Right lobe of liver (tissue), 6 donors: ENCODE measurements at regions not wholly inside any gene's neighbourhood (a gene's known extent, or its start where the extent isn't known, plus 50 kb on each side); places are given as distances from the start of the nearest gene placed in this dataset.

Experiments
- ATAC-seq, 4 donors: fragments of 200-7000 bp; cut with Tn5 transposase; one replicate each; pipeline ENCODE4 v1.9.1; 2020; ENCODE audit warnings: mild to moderate bottlenecking in 4 of 4, moderate library complexity in 4 of 4
- DNase-seq, 3 donors: peaks; one replicate each; pipeline ENCODE4 v3.0.0-alpha.2; 2020
- H3K27ac ChIP-seq, 3 donors: fragments of 200-600 bp; one replicate each; pipeline ENCODE4 v1.8.0; 2022
- H3K27me3 ChIP-seq, 2 donors: fragments of 200-600 bp; one replicate each; pipeline ENCODE4 v1.8.0; 2022
- H3K36me3 ChIP-seq, 4 donors: fragments of 200-600 bp; sonication (generic) in 1 of 4; one replicate each; pipeline versions ENCODE4 v1.5.1 to v1.8.0; 2017 to 2022; ENCODE audit warnings: control low read depth in 1 of 4
- H3K4me1 ChIP-seq, 4 donors: fragments of 200-600 bp; sonication (generic) in 1 of 4; one replicate each; pipeline versions ENCODE4 v1.5.1 to v1.8.0; 2017 to 2022; ENCODE audit warnings: control low read depth in 1 of 4
- H3K4me3 ChIP-seq, 3 donors: fragments of 200-600 bp; one replicate each; pipeline ENCODE4 v1.8.0; 2022
- H3K9me3 ChIP-seq, 4 donors: fragments of 200-600 bp; sonication (generic) in 1 of 4; one replicate each; pipeline versions ENCODE4 v1.5.1 to v1.8.0; 2017 to 2022; ENCODE audit warnings: control low read depth in 1 of 4
- POLR2A ChIP-seq: fragments of 450-650 bp; IDR thresholded peaks from one replicate; pipeline ENCODE4 v1.6.1; 2017; ENCODE audit warnings: antibody characterized with exemption, mild to moderate bottlenecking
- WGBS: methylation state at CpG from one replicate; pipeline ENCODE4 v1.1.6; 2018; ENCODE audit warnings: low coverage, low lambda C conversion rate; ENCODE audit not compliant: insufficient coverage; ENCODE audit errors: missing lambda C conversion rate; 5-methylcytosine and 5-hydroxymethylcytosine counted together
- intact Hi-C, 2 donors: fragments of 100-400 bp; cut with DNase I; formaldehyde crosslinking; loops; one replicate each; pipeline versions ENCODE4 v1.11.2 to v1.14.1; 2022
- TF ChIP-seq, protein P1 (sequence below), 4 donors: fragments of 200-600 bp in 3 of 4; fragments of 450-650 bp in 1 of 4; IDR thresholded peaks; one replicate each; pipeline versions ENCODE4 v1.5.1 to v1.8.0; 2016 to 2022; ENCODE audit warnings: antibody characterized with exemption in 4 of 4, mild to moderate bottlenecking in 2 of 4
- donor health status: DM: no; HTN: yes; CAD: no.
- donor health status: DM: no; HTN: no; CAD: no.
- donor health status: DM: no; HTN: no; CAD: no.
- donor health status: DM: no; HTN: yes; CAD: no.
- donor health status: DM: no; HTN: yes; CAD: no.

DNA sequence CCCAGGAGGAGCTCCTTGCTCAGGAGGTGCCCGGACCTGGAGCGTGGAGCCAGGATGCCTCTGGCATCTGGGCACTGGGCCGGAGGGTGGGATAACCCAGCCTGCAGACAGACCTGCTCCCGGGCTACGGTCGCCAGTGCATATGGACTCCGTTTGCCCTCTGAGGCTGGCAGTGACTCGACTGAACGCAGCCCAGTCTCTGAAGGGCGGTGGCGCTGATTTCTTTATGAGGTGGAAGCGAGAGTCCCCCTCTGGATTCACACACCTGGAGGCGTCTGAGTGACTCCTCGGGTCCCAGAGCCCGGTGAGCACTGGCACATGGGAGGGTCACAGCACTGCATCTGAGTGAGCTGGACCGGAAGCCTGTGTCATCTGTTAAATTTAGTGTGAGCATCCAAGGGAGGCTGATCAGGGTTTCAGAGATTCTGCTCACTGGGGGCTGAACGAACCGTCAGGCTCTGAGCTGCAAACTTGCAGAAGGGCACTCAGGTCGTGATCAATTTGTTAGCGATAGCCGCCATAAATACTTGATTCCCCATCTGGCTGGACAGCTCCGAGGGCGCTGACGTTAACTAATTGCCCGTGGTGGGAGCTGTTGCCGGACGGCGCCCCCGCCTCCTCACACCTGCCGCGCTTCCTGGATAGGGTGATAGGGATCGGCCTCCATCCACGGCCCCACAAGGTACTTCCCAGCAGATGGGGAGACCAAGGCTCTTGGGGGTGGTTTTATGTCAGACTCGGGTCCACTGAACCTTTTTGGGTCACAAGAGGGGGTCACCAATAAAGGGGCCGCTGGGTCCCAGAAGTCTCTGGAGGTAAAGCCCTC is 60.7 kb upstream of the TTC34 start:
- 63% methylated on average over 16 of the region's 35 CpGs for WGBS
- Histone ChIP-seq H3K9me3 (no peaks in the 10 kb centered on the region), H3K27me3 (no peaks in the 10 kb centered on the region), H3K27ac (no peak overlapping the region), H3K4me3 (no peak overlapping the region), H3K36me3 (no peaks in the 10 kb centered on the region), H3K4me1 (no peaks in the 10 kb centered on the region)
- intact Hi-C loops = no loop called here
- ATAC-seq (no peak), DNase-seq (peak in 1 of 3 donors; percentile 44)
- TF ChIP-seq POLR2A = no peak
- TF ChIP-seq, protein P1, sequence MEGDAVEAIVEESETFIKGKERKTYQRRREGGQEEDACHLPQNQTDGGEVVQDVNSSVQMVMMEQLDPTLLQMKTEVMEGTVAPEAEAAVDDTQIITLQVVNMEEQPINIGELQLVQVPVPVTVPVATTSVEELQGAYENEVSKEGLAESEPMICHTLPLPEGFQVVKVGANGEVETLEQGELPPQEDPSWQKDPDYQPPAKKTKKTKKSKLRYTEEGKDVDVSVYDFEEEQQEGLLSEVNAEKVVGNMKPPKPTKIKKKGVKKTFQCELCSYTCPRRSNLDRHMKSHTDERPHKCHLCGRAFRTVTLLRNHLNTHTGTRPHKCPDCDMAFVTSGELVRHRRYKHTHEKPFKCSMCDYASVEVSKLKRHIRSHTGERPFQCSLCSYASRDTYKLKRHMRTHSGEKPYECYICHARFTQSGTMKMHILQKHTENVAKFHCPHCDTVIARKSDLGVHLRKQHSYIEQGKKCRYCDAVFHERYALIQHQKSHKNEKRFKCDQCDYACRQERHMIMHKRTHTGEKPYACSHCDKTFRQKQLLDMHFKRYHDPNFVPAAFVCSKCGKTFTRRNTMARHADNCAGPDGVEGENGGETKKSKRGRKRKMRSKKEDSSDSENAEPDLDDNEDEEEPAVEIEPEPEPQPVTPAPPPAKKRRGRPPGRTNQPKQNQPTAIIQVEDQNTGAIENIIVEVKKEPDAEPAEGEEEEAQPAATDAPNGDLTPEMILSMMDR (IDR thresholded peaks at IDR 0.05) = no peak

DNA sequence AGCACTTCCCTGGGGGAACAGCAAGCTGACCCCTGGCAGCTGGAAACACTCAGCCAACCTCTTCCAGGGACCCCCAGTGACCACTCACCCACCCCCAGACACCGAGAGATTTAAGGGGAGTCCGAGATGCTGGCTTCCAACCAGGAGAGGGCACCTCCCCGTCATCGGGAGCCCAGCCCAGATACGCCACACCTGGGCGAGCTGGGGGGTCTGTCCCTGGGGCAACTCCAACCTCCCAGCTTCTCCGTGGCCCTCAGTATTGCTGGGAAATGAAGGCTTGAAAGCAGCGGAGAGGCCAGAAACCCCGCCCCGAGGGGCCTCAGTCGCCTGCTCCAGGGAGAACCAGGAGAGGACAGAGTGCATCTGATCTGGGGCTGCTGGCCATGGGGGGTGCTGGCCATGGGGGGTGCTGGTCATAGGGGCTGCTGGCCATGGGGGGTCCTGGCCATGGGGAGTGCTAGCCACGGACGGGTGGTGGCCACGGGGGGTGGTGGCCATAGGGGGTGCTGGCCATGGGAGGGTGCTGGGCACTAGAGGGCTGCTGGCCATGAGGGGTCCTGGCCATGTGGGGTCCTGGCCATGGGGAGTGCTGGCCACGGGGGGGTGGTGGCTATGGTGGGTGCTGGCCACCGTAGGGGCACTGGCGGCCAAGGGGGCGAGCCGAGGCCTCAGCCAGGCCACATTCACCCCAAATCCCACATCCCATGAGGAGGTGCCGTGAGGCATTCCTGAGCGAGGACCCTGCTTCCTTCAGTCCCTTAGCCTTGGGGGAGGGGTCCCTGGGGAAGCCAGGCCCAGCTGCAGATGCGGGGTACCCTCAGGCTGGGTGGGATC is 61.5 kb upstream of the TTC34 start:
- peak in 1 of 4 donors; percentile 6 for ATAC-seq
- Histone ChIP-seq H3K4me1 (no peaks in the 10 kb centered on the region), H3K27ac (no peak overlapping the region), H3K9me3 (no peaks in the 10 kb centered on the region), H3K27me3 (no peaks in the 10 kb centered on the region), H3K4me3 (no peak overlapping the region), H3K36me3 (no peaks in the 10 kb centered on the region)
- peak in 1 of 3 donors; percentile 45 for DNase-seq
- 60% methylated on average over 7 of the region's 22 CpGs for WGBS
- TF ChIP-seq, protein P1 (IDR thresholded peaks at IDR 0.05) = no peak
- TF ChIP-seq POLR2A = no peak
- intact Hi-C loops = no loop called here

DNA sequence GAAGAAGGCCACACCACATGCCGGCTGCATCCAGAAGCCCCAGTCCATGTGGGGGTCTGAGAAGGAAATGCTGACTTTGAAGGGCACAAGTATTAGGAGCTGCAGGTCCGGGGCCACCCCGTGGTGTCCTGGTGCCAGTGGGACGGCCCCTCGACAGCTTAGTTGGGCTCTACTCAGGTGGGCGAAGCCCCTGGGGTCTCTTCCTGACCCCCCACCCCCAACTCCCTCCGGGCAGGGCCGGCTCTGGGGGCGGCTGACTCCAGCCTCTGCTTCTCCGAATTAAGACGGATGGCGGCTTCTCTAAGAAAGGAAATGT is 62.1 kb upstream of the TTC34 start:
- WGBS = 40% methylated on average over 1 of the region's 12 CpGs
- intact Hi-C loops = no loop called here
- Histone ChIP-seq H3K9me3 (no peaks in the 10 kb centered on the region), H3K36me3 (no peaks in the 10 kb centered on the region), H3K4me1 (no peaks in the 10 kb centered on the region), H3K27me3 (no peaks in the 10 kb centered on the region), H3K4me3 (no peak overlapping the region), H3K27ac (no peak overlapping the region)
- TF ChIP-seq, protein P1 (IDR thresholded peaks at IDR 0.05) = no peak
- no peak for TF ChIP-seq POLR2A
- peak in 1 of 3 donors; percentile 42 for DNase-seq
- no peak for ATAC-seq

DNA sequence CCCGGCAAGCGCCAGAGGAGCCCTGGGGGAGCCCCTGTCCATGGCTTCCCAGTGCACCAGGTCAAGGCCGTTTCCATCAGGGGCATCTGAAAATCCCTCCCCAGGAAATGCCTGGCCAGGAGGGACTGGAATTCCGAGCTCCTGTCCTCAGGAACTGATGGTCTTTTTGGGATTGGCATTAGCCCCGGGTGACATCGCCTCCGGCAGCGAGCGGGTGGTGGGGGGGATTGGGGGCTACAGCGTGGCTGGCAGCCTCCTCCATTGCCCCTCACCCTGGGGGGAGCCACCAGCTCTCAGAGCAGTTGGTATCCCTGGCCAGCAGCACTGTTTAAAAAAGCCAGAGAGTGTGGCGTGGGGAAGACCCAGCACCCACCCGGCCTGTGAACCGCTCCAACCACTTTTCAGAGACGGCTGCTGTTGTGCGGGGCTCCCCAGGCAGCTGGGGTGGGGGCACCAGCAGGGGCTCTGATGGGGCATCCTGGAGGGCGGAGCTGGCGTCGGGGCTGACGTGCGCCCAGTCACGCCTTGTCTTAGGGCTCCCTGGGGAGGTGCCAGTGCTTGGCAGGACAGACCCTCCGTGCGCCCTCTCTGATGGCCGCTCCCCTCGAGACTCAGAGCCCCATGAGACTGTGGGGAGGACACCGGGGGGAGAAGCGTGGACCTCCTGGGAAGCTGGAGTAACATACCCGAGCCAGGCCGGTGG is 62.9 kb upstream of the TTC34 start:
- ATAC-seq = no peak
- intact Hi-C loops = no loop called here
- Histone ChIP-seq H3K9me3 (no peaks in the 10 kb centered on the region), H3K4me1 (no peaks in the 10 kb centered on the region), H3K36me3 (no peaks in the 10 kb centered on the region), H3K27me3 (no peaks in the 10 kb centered on the region), H3K27ac (no peak overlapping the region), H3K4me3 (no peak overlapping the region)
- 70% methylated on average over 4 of the region's 29 CpGs for WGBS
- DNase-seq = no peak
- no peak for TF ChIP-seq POLR2A
- TF ChIP-seq, protein P1 (IDR thresholded peaks at IDR 0.05) = no peak
